HL-60 (cell line): ENCODE measurements at regions not wholly inside any gene's neighbourhood (a gene's known extent, or its start where the extent isn't known, plus 50 kb on each side); places are given as distances from the start of the nearest gene placed in this dataset.

Experiments
- CTCF ChIP-seq: IDR thresholded peaks from one replicate; pipeline ENCODE4 v1.5.1; 2011; ENCODE audit warnings: low read length, control low read depth, inconsistent platforms; ENCODE audit not compliant: insufficient read depth
- GABPA ChIP-seq: IDR thresholded peaks from 2 replicates; pipeline ENCODE4 v1.6.1; 2012; ENCODE audit warnings: low read depth
- POLR2AphosphoS5 ChIP-seq: IDR thresholded peaks from 2 replicates; pipeline ENCODE4 v1.6.1; 2012; ENCODE audit warnings: low read depth
- REST ChIP-seq: IDR thresholded peaks from 2 replicates; pipeline ENCODE4 v1.6.1; 2012; ENCODE audit warnings: low read depth; ENCODE audit not compliant: insufficient replicate concordance
- SPI1 ChIP-seq: IDR thresholded peaks from 2 replicates; pipeline ENCODE4 v1.6.1; 2012; ENCODE audit warnings: low read depth, mild to moderate bottlenecking, borderline replicate concordance

- no peak for TF ChIP-seq CTCF
- no peak for TF ChIP-seq REST
- no peak for TF ChIP-seq POLR2AphosphoS5
- no peak for TF ChIP-seq GABPA
- TF ChIP-seq SPI1 = no peak
These were observed 168.9 kb downstream of the ID4 start for GRCh38 chr6:20006037-20006436.
